HEK293 (cell line): ENCODE measurements at regions not wholly inside any gene's neighbourhood (a gene's known extent, or its start where the extent isn't known, plus 50 kb on each side); places are given as distances from the start of the nearest gene placed in this dataset.
A peak's percentile ranks its signal among the peaks of the same experiment; 100 is the strongest.

ENCODE experiments used
- CTCF ChIA-PET: fragments of 350-600 bp; formaldehyde crosslinking; extraction: SDS; loops from one replicate; lab custom pipeline; 2021; ENCODE audit warnings: antibody characterized with exemption; lab: Yijun Ruan, JAX
- POLR2A ChIA-PET: fragments of 300-600 bp; formaldehyde crosslinking; extraction: SDS; loops from one replicate; lab custom pipeline; 2020; ENCODE audit warnings: antibody characterized with exemption, inconsistent platforms; lab: Yijun Ruan, JAX
- H3K27ac ChIP-seq: fragments of 200-500 bp; sonication (Bioruptor generic); 2 replicates; pipeline ENCODE4 v1.5.1; 2014; ENCODE audit warnings: low read depth, low read length, control low read depth, inconsistent platforms; ENCODE audit errors: extremely low read depth
- H3K36me3 ChIP-seq, 2 experiments: fragments of 200-500 bp in 1 of 2; sonication (Bioruptor generic) in 1 of 2; 1 replicate in 1 of 2; 2 replicates in 1 of 2; pipeline ENCODE4 v1.5.1; 2014 to 2017; ENCODE audit warnings: inconsistent platforms in 2 of 2, low read length in 2 of 2; ENCODE audit not compliant: control insufficient read depth in 2 of 2, insufficient read depth in 1 of 2
- H3K4me1 ChIP-seq: fragments of 200-500 bp; sonication (Bioruptor generic); 2 replicates; pipeline ENCODE4 v1.5.1; 2014; ENCODE audit warnings: mild to moderate bottlenecking, low read length, inconsistent platforms; ENCODE audit not compliant: control insufficient read depth, insufficient read depth
- H3K4me3 ChIP-seq: 2 replicates; pipeline ENCODE4 v1.5.1; 2011; ENCODE audit warnings: low read depth, mild to moderate bottlenecking, control low read depth, low read length, moderate library complexity
- H3K9me3 ChIP-seq: fragments of 200-500 bp; sonication (Bioruptor generic); 2 replicates; pipeline ENCODE4 v1.5.1; 2014; ENCODE audit warnings: low read depth, low read length, inconsistent platforms; ENCODE audit not compliant: control insufficient read depth, insufficient read depth
- FEZF1 ChIP-seq: fragments of 450-650 bp; formaldehyde crosslinking; IDR thresholded peaks from 2 replicates; pipeline ENCODE4 v1.5.1; 2016; ENCODE audit warnings: missing biosample characterization, missing genetic modification characterization
- KLF9 ChIP-seq: fragments of 450-650 bp; formaldehyde crosslinking; IDR thresholded peaks from 2 replicates; pipeline ENCODE4 v1.5.1; 2016; ENCODE audit warnings: missing biosample characterization, missing genetic modification characterization, low read depth
- PRDM4 ChIP-seq: fragments of 450-650 bp; formaldehyde crosslinking; IDR thresholded peaks from 2 replicates; pipeline ENCODE4 v1.5.1; 2017; ENCODE audit warnings: missing biosample characterization, missing genetic modification characterization
- SETDB1 ChIP-seq: IDR thresholded peaks from one replicate; pipeline ENCODE4 v1.6.1; 2017; ENCODE audit warnings: mild to moderate bottlenecking, low read length, moderate library complexity, mixed read lengths; ENCODE audit not compliant: insufficient read length
- ZFP69B ChIP-seq: fragments of 450-650 bp; formaldehyde crosslinking; IDR thresholded peaks from 2 replicates; pipeline ENCODE4 v1.5.1; 2016; ENCODE audit warnings: missing biosample characterization, missing genetic modification characterization
- ZNF10 ChIP-seq: fragments of 450-650 bp; formaldehyde crosslinking; IDR thresholded peaks from 2 replicates; pipeline ENCODE4 v1.5.1; 2017; ENCODE audit warnings: missing biosample characterization, missing genetic modification characterization
- ZNF202 ChIP-seq: fragments of 450-650 bp; formaldehyde crosslinking; IDR thresholded peaks from 2 replicates; pipeline ENCODE4 v1.5.1; 2016; ENCODE audit warnings: missing biosample characterization, missing genetic modification characterization, borderline replicate concordance
- ZNF211 ChIP-seq: fragments of 450-650 bp; formaldehyde crosslinking; IDR thresholded peaks from 2 replicates; pipeline ENCODE4 v1.5.1; 2016; ENCODE audit warnings: low read depth, missing biosample characterization, missing genetic modification characterization
- ZNF560 ChIP-seq: fragments of 450-650 bp; formaldehyde crosslinking; IDR thresholded peaks from 2 replicates; pipeline ENCODE4 v1.5.1; 2017; ENCODE audit warnings: missing biosample characterization, missing genetic modification characterization, borderline replicate concordance
- ZNF600 ChIP-seq: fragments of 450-650 bp; formaldehyde crosslinking; IDR thresholded peaks from 2 replicates; pipeline ENCODE4 v1.5.1; 2016; ENCODE audit warnings: missing biosample characterization, missing genetic modification characterization
- ZSCAN5A ChIP-seq: fragments of 450-650 bp; formaldehyde crosslinking; IDR thresholded peaks from 2 replicates; pipeline ENCODE4 v1.5.1; 2016; ENCODE audit warnings: missing biosample characterization, missing genetic modification characterization
- ZXDB ChIP-seq: fragments of 450-650 bp; formaldehyde crosslinking; IDR thresholded peaks from 2 replicates; pipeline ENCODE4 v1.5.1; 2016; ENCODE audit warnings: missing biosample characterization, missing genetic modification characterization

- ChIA-PET POLR2A (no interaction called here), CTCF (interaction anchor here (0.9 to 1.0 kb wide), 2 partner anchors 13 kb away, joined by 3 read pairs; no protein-coding TSS in a partner anchor)
- Histone ChIP-seq H3K4me3 (no peak overlapping the region), H3K4me1 (no peaks in the 10 kb centered on the region), H3K9me3 (no peaks in the 10 kb centered on the region), H3K36me3 (no peaks in the 10 kb centered on the region), H3K27ac (no peak overlapping the region)
- TF ChIP-seq ZSCAN5A, result no peak
These were observed 72.0 kb upstream of the COL5A1 start for GRCh38 chr9:134569626-134570025.

- H3K27ac ChIP-seq, result no peak overlapping the region
- no peaks in the 10 kb centered on the region for H3K36me3 ChIP-seq
- no peaks in the 10 kb centered on the region for H3K9me3 ChIP-seq
- ChIA-PET CTCF (interaction anchor here (0.9 to 1.9 kb wide), 5 partner anchors 11 to 121 kb away, joined by 3 to 9 read pairs (median 3); no protein-coding TSS in a partner anchor), POLR2A (no interaction called here)
- no peak overlapping the region for H3K4me3 ChIP-seq
- no peaks in the 10 kb centered on the region for H3K4me1 ChIP-seq
- no peak for TF ChIP-seq PRDM4 (tag by site-specific recombination)
- TF ChIP-seq ZNF560 (tag by site-specific recombination), result no peak
- peak; percentile 61 for TF ChIP-seq ZNF600
- no peak for TF ChIP-seq SETDB1
- no peak for TF ChIP-seq ZNF211 (tag by site-specific recombination)
These were observed 71.4 kb upstream of the COL5A1 start for GRCh38 chr9:134570151-134570621.

GRCh38 chr9:134570711-134571325 lies 70.8 kb upstream of the COL5A1 start:
- TF ChIP-seq ZXDB (tag by site-specific recombination) (no peak), ZNF10 (0 out of 2 replicates have a peak, but pooled peaks have one; percentile 55)
- Histone ChIP-seq H3K36me3 (no peaks in the 10 kb centered on the region), H3K9me3 (no peaks in the 10 kb centered on the region), H3K4me3 (no peak overlapping the region), H3K4me1 (no peaks in the 10 kb centered on the region), H3K27ac (no peak overlapping the region)
- ChIA-PET POLR2A (no interaction called here), CTCF (interaction anchor here (0.6 to 1.9 kb wide), 4 partner anchors 12 to 842 kb away, joined by 3 to 9 read pairs (median 3); no protein-coding TSS in a partner anchor)

GRCh38 chr9:134571326-134571931 lies 70.2 kb upstream of the COL5A1 start:
- peak; percentile 24; the same call in 1 of the 2 replicates for TF ChIP-seq FEZF1 (tag by site-specific recombination)
- TF ChIP-seq ZFP69B (tag by site-specific recombination), result 0 out of 2 replicates have a peak, but pooled peaks have one; percentile 22
- TF ChIP-seq KLF9, result no peak
- TF ChIP-seq ZNF202, result no peak
- POLR2A ChIA-PET, result no interaction called here
- Histone ChIP-seq H3K27ac (no peak overlapping the region), H3K9me3 (no peaks in the 10 kb centered on the region), H3K36me3 (no peaks in the 10 kb centered on the region), H3K4me3 (no peak overlapping the region), H3K4me1 (no peaks in the 10 kb centered on the region)
- CTCF ChIA-PET, result interaction anchor here (0.6 to 1.9 kb wide), 4 partner anchors 13 to 842 kb away, joined by 3 to 9 read pairs (median 3); no protein-coding TSS in a partner anchor
